NT2/D1 (cell line): ENCODE measurements at regions not wholly inside any gene's neighbourhood (a gene's known extent, or its start where the extent isn't known, plus 50 kb on each side); places are given as distances from the start of the nearest gene placed in this dataset.

Experiments
- DNase-seq: peaks from one replicate; pipeline ENCODE4 v3.0.0-alpha.2; 2011; ENCODE audit warnings: low read depth, low spot score
- H3K27me3 ChIP-seq: 2 replicates; pipeline ENCODE4 v1.6.0; 2011; ENCODE audit warnings: mild to moderate bottlenecking; ENCODE audit not compliant: insufficient read length, insufficient read depth
- H3K36me3 ChIP-seq: 2 replicates; pipeline ENCODE4 v1.6.1; 2011; ENCODE audit warnings: mild to moderate bottlenecking, low read length, mixed read lengths; ENCODE audit not compliant: insufficient read depth, insufficient read length
- H3K4me1 ChIP-seq: 2 replicates; pipeline ENCODE4 v1.5.1; 2011; ENCODE audit not compliant: insufficient read depth, insufficient read length
- H3K4me3 ChIP-seq: 2 replicates; pipeline ENCODE4 v1.5.1; 2011; ENCODE audit warnings: low read depth; ENCODE audit not compliant: insufficient read length
- H3K9ac ChIP-seq: 2 replicates; pipeline ENCODE4 v1.6.0; 2011; ENCODE audit warnings: low read depth; ENCODE audit not compliant: insufficient read length
- H3K9me3 ChIP-seq: 2 replicates; pipeline ENCODE4 v1.5.1; 2011; ENCODE audit warnings: mild to moderate bottlenecking, low read length; ENCODE audit not compliant: insufficient read depth
- SUZ12 ChIP-seq: IDR thresholded peaks from 2 replicates; pipeline ENCODE4 v1.6.1; 2011; ENCODE audit not compliant: insufficient read length, insufficient read depth; ENCODE audit errors: extremely low read depth
- YY1 ChIP-seq: IDR thresholded peaks from 2 replicates; pipeline ENCODE4 v1.6.1; 2011; ENCODE audit not compliant: insufficient read length, insufficient read depth
- ZNF274 ChIP-seq: IDR thresholded peaks from 2 replicates; pipeline ENCODE4 v1.6.1; 2011; ENCODE audit warnings: mild to moderate bottlenecking, low read depth, low read length

- TF ChIP-seq SUZ12 (no peak), YY1 (no peak), ZNF274 (no peak)
- no peaks in the 10 kb centered on the region for H3K4me1 ChIP-seq
- no peaks in the 10 kb centered on the region for H3K9me3 ChIP-seq
- no peak for DNase-seq
- no peaks in the 10 kb centered on the region for H3K36me3 ChIP-seq
- H3K9ac ChIP-seq, result no peak overlapping the region
- H3K27me3 ChIP-seq, result no peaks in the 10 kb centered on the region
- H3K4me3 ChIP-seq, result no peak overlapping the region
Observed at GRCh38 chr14:87196436-87196835, 796.5 kb downstream of the GALC start.

- Histone ChIP-seq H3K4me3 (no peak overlapping the region), H3K9ac (no peak overlapping the region), H3K9me3 (no peaks in the 10 kb centered on the region), H3K27me3 (no peaks in the 10 kb centered on the region), H3K36me3 (no peaks in the 10 kb centered on the region), H3K4me1 (no peaks in the 10 kb centered on the region)
- DNase-seq, result no peak
- no peak for TF ChIP-seq YY1
- no peak for TF ChIP-seq SUZ12
- TF ChIP-seq ZNF274, result no peak
Observed at GRCh38 chr14:87187786-87188185, 805.2 kb downstream of the GALC start.

GRCh38 chr14:87186737-87187136, 806.2 kb downstream of the GALC start:
- no peak for TF ChIP-seq SUZ12
- TF ChIP-seq ZNF274, result no peak
- no peak for TF ChIP-seq YY1
- peak; percentile 49 for DNase-seq
- no peak overlapping the region for H3K9ac ChIP-seq
- no peaks in the 10 kb centered on the region for H3K4me1 ChIP-seq
- no peak overlapping the region for H3K4me3 ChIP-seq
- H3K27me3 ChIP-seq, result no peaks in the 10 kb centered on the region
- no peaks in the 10 kb centered on the region for H3K9me3 ChIP-seq
- no peaks in the 10 kb centered on the region for H3K36me3 ChIP-seq

- DNase-seq, result no peak
- H3K4me3 ChIP-seq, result no peak overlapping the region
- no peak overlapping the region for H3K9ac ChIP-seq
- no peaks in the 10 kb centered on the region for H3K4me1 ChIP-seq
- H3K27me3 ChIP-seq, result no peaks in the 10 kb centered on the region
- no peak for TF ChIP-seq ZNF274
- TF ChIP-seq SUZ12, result no peak
- no peak for TF ChIP-seq YY1
- H3K36me3 ChIP-seq, result no peaks in the 10 kb centered on the region
- H3K9me3 ChIP-seq, result no peaks in the 10 kb centered on the region
Observed at GRCh38 chr14:87185961-87186560, 806.9 kb downstream of the GALC start.

GRCh38 chr14:87184180-87184579, 808.8 kb downstream of the GALC start:
- no peaks in the 10 kb centered on the region for H3K4me1 ChIP-seq
- H3K27me3 ChIP-seq, result no peaks in the 10 kb centered on the region
- no peaks in the 10 kb centered on the region for H3K36me3 ChIP-seq
- H3K9ac ChIP-seq, result no peak overlapping the region
- no peak for DNase-seq
- TF ChIP-seq ZNF274 (no peak), SUZ12 (no peak), YY1 (no peak)
- no peaks in the 10 kb centered on the region for H3K9me3 ChIP-seq
- H3K4me3 ChIP-seq, result no peak overlapping the region

- TF ChIP-seq ZNF274 (no peak), SUZ12 (no peak)
Observed at GRCh38 chr14:87181288-87181687, 811.7 kb downstream of the GALC start.

GRCh38 chr14:87179936-87180335, 813.0 kb downstream of the GALC start:
- no peaks in the 10 kb centered on the region; the same call in 1 of the 2 replicates for H3K9me3 ChIP-seq
- DNase-seq, result no peak
- no peak overlapping the region for H3K9ac ChIP-seq
- H3K4me1 ChIP-seq, result no peaks in the 10 kb centered on the region
- no peaks in the 10 kb centered on the region for H3K27me3 ChIP-seq
- no peak overlapping the region for H3K4me3 ChIP-seq
- no peak for TF ChIP-seq YY1
- no peaks in the 10 kb centered on the region for H3K36me3 ChIP-seq

More at GRCh38 chr14:87181288-87181687, 811.7 kb downstream of the GALC start:
- no peaks in the 10 kb centered on the region for H3K27me3 ChIP-seq
- H3K9ac ChIP-seq, result no peak overlapping the region
- no peak for DNase-seq
- H3K36me3 ChIP-seq, result no peaks in the 10 kb centered on the region
- no peak overlapping the region for H3K4me3 ChIP-seq
- H3K4me1 ChIP-seq, result no peaks in the 10 kb centered on the region
- no peaks in the 10 kb centered on the region; the same call in 1 of the 2 replicates for H3K9me3 ChIP-seq
